ENCODE measurements at regions not wholly inside any gene's neighbourhood (a gene's known extent, or its start where the extent isn't known, plus 50 kb on each side); places are given as distances from the start of the nearest gene placed in this dataset.
"Not testable (repeated sequence)": the region's sequence is repeated elsewhere in the genome, so short reads cannot be mapped to it uniquely, and the experiment has no call there.

- TF ChIP-seq, protein P1, sequence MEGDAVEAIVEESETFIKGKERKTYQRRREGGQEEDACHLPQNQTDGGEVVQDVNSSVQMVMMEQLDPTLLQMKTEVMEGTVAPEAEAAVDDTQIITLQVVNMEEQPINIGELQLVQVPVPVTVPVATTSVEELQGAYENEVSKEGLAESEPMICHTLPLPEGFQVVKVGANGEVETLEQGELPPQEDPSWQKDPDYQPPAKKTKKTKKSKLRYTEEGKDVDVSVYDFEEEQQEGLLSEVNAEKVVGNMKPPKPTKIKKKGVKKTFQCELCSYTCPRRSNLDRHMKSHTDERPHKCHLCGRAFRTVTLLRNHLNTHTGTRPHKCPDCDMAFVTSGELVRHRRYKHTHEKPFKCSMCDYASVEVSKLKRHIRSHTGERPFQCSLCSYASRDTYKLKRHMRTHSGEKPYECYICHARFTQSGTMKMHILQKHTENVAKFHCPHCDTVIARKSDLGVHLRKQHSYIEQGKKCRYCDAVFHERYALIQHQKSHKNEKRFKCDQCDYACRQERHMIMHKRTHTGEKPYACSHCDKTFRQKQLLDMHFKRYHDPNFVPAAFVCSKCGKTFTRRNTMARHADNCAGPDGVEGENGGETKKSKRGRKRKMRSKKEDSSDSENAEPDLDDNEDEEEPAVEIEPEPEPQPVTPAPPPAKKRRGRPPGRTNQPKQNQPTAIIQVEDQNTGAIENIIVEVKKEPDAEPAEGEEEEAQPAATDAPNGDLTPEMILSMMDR (IDR thresholded peaks at IDR 0.05; ENCODE audit: unreplicated experiment), result no peak
- no peaks in the 10 kb centered on the region for H3K36me3 Mint-ChIP-seq (ENCODE audit: insufficient read depth)
- no peaks in the 10 kb centered on the region for H3K27me3 Mint-ChIP-seq
- no peaks in the 10 kb centered on the region for H3K9me3 Mint-ChIP-seq (ENCODE audit: low read depth)
- DNase-seq (ENCODE audit: low spot score, unreplicated experiment), result no peak
- no peak overlapping the region for H3K4me3 Mint-ChIP-seq (ENCODE audit: low read depth)
- H3K27ac Mint-ChIP-seq, result no peak overlapping the region
- peaks cover 4% of the 10 kb centered on the region for H3K4me1 Mint-ChIP-seq (ENCODE audit: low read depth)
Observed at GRCh38 chr12:83257726-83258125, 571.0 kb downstream of the TMTC2 start.

- H3K4me1 Mint-ChIP-seq (ENCODE audit: low read depth), result peaks cover 4% of the 10 kb centered on the region
Observed at GRCh38 chr12:83256562-83256961, 569.9 kb downstream of the TMTC2 start.

DNA sequence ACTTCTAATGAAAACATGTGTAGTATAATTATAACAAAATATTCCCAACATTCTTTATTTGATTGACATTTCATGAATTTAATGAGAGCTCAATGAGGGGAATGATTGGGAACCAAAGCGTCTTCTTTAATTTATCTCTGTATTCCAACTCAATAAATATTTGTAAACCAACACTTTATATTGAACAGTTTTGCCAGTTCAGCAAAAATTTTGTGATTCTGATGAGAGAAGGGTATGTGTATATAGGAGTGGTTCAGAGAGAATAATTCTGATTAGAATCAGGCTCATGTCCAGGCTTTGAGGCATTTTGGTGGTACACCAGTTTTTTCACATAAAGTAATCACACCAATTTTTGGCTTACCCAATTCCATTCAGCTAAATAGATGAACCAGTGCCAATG lies 564.2 kb downstream of the TMTC2 start:
- no peak overlapping the region for H3K27ac Mint-ChIP-seq
- TF ChIP-seq, protein P1 (IDR thresholded peaks at IDR 0.05; ENCODE audit: unreplicated experiment), result no peak
- H3K27me3 Mint-ChIP-seq, result no peaks in the 10 kb centered on the region
- no peak for DNase-seq (ENCODE audit: low spot score, unreplicated experiment)
- peaks cover 4% of the 10 kb centered on the region for H3K4me1 Mint-ChIP-seq (ENCODE audit: low read depth)
- no peak overlapping the region for H3K4me3 Mint-ChIP-seq (ENCODE audit: low read depth)
- peaks cover 18% of the 10 kb centered on the region for H3K9me3 Mint-ChIP-seq (ENCODE audit: low read depth)
- no peaks in the 10 kb centered on the region for H3K36me3 Mint-ChIP-seq (ENCODE audit: insufficient read depth)

More at GRCh38 chr12:83256562-83256961, 569.9 kb downstream of the TMTC2 start:
- TF ChIP-seq, protein P1 (IDR thresholded peaks at IDR 0.05; ENCODE audit: unreplicated experiment), result no peak
- H3K27me3 Mint-ChIP-seq, result no peaks in the 10 kb centered on the region
- no peaks in the 10 kb centered on the region for H3K9me3 Mint-ChIP-seq (ENCODE audit: low read depth)
- H3K36me3 Mint-ChIP-seq (ENCODE audit: insufficient read depth), result no peaks in the 10 kb centered on the region
- H3K27ac Mint-ChIP-seq, result no peak overlapping the region
- no peak for DNase-seq (ENCODE audit: low spot score, unreplicated experiment)
- no peak overlapping the region for H3K4me3 Mint-ChIP-seq (ENCODE audit: low read depth)

DNA sequence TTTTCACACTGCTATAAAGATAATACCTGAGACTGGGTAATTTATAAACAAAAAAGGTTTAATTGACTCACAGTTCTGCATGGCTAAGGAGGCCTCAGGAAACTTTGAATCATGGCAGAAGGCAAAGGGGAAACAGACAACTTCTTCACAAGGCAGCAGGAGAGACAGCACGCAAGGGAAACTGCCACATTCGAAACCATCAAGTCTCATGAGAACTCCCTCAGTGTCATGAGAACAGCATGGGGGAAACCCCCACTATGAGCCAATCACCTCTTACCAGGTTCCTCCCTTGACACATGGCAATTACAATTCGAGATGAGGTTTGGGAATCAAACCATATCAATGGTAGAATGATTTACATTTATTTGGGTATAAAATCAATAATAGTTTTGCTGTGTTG lies 558.5 kb downstream of the TMTC2 start:
- TF ChIP-seq, protein P1 (IDR thresholded peaks at IDR 0.05; ENCODE audit: unreplicated experiment), result no peak
- H3K4me1 Mint-ChIP-seq (ENCODE audit: low read depth), result no peaks in the 10 kb centered on the region
- peaks cover 2% of the 10 kb centered on the region for H3K36me3 Mint-ChIP-seq (ENCODE audit: insufficient read depth)
- no peak for DNase-seq (ENCODE audit: low spot score, unreplicated experiment)
- H3K27me3 Mint-ChIP-seq, result no peaks in the 10 kb centered on the region
- H3K4me3 Mint-ChIP-seq (ENCODE audit: low read depth), result no peak overlapping the region
- no peak overlapping the region for H3K27ac Mint-ChIP-seq
- peaks cover 22% of the 10 kb centered on the region for H3K9me3 Mint-ChIP-seq (ENCODE audit: low read depth)

DNA sequence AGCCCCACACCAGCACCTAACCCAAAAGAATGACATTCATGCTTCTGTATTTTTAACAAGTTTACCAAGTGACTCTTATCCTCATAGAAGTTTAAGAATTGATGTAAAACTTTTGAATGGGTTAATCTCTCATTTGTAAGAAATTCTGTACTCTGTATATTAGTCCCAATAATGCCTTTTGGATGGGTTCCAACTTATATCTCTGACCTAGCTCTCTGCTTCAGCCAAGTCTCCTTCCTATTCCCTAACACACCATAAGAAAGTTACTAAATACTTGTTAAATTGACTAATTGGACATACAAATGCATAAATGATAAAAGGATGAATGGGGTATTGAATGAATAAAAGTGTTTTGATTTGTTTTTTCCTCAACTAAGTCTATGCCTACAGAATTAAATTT lies 557.3 kb downstream of the TMTC2 start:
- Mint-ChIP-seq H3K4me1 (ENCODE audit: low read depth) (no peaks in the 10 kb centered on the region), H3K27ac (no peak overlapping the region), H3K27me3 (no peaks in the 10 kb centered on the region), H3K9me3 (ENCODE audit: low read depth) (peaks cover 18% of the 10 kb centered on the region), H3K4me3 (ENCODE audit: low read depth) (no peak overlapping the region), H3K36me3 (ENCODE audit: insufficient read depth) (peaks cover 2% of the 10 kb centered on the region)
- TF ChIP-seq, protein P1 (IDR thresholded peaks at IDR 0.05; ENCODE audit: unreplicated experiment), result no peak
- no peak for DNase-seq (ENCODE audit: low spot score, unreplicated experiment)

DNA sequence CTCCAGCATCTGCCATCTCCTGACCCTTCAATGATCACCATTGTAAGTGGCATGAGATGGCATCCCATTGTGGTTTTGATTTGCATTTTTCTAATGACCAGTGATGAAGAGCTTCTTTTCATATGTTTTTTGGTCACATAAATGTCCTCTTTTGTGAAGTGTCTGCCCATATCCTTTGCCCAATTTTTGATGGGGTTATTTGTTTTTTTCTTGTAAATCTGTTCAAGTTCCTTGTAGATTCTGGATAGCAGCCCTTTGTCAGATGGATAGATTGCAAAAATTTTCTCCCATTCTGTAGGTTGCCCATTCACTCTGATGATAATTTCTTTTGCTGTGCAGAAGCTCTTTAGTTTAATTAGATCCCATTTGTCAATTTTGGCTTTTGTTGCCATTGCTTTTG lies 547.3 kb downstream of the TMTC2 start:
- H3K36me3 Mint-ChIP-seq (ENCODE audit: insufficient read depth); H3K27me3 Mint-ChIP-seq; H3K4me1 Mint-ChIP-seq (ENCODE audit: low read depth); H3K4me3 Mint-ChIP-seq (ENCODE audit: low read depth); H3K27ac Mint-ChIP-seq; DNase-seq (ENCODE audit: low spot score, unreplicated experiment): not testable (repeated sequence)
- H3K9me3 Mint-ChIP-seq (ENCODE audit: low read depth), result peaks cover 32% of the 10 kb centered on the region

DNA sequence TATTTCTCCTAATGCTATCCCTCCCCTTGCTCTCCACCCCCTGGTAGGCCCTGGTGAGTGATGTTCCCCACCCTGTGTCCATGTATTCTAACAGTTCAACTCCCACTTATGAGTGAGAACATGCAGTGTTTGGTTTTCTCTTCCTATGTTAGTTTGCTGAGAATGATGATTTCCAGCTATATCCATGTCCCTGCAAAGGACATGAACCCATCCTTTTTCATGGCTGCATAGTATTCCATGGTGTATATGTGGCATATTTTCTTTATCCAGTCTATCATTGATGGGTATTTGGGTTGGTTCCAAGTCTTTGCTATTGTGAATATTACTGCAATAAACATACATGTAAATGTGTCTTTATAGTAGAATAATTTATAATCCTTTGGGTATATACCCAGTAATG lies 540.3 kb downstream of the TMTC2 start:
- not testable (repeated sequence) for H3K36me3 Mint-ChIP-seq (ENCODE audit: insufficient read depth); H3K27ac Mint-ChIP-seq; DNase-seq (ENCODE audit: low spot score, unreplicated experiment); H3K27me3 Mint-ChIP-seq; H3K4me3 Mint-ChIP-seq (ENCODE audit: low read depth); H3K4me1 Mint-ChIP-seq (ENCODE audit: low read depth)
- peaks cover 35% of the 10 kb centered on the region for H3K9me3 Mint-ChIP-seq (ENCODE audit: low read depth)

All from progenitor cell of endocrine pancreas (in vitro differentiated cells).